GM18873 (cell line): ENCODE measurements at regions not wholly inside any gene's neighbourhood (a gene's known extent, or its start where the extent isn't known, plus 50 kb on each side); places are given as distances from the start of the nearest gene placed in this dataset.
A peak's percentile ranks its signal among the peaks of the same experiment; 100 is the strongest.

Source experiments
- ATAC-seq: cut with Tn5 transposase; IDR thresholded peaks from one replicate; pipeline ENCODE4 v1.9.1; 2021; ENCODE audit warnings: mild to moderate bottlenecking, moderate library complexity, moderate number of reproducible peaks; ENCODE audit not compliant: unreplicated experiment, low FRiP score

GRCh38 chr12:91819132-91819447 is 326.6 kb downstream of the BTG1 start:
- ATAC-seq: no peak

GRCh38 chr12:91818227-91819131 is 327.2 kb downstream of the BTG1 start:
- no peak for ATAC-seq

- ATAC-seq: no peak
These were observed 328.1 kb downstream of the BTG1 start for GRCh38 chr12:91817517-91817916.

- no peak for ATAC-seq
These were observed 331.9 kb downstream of the BTG1 start for GRCh38 chr12:91813701-91814100.

DNA sequence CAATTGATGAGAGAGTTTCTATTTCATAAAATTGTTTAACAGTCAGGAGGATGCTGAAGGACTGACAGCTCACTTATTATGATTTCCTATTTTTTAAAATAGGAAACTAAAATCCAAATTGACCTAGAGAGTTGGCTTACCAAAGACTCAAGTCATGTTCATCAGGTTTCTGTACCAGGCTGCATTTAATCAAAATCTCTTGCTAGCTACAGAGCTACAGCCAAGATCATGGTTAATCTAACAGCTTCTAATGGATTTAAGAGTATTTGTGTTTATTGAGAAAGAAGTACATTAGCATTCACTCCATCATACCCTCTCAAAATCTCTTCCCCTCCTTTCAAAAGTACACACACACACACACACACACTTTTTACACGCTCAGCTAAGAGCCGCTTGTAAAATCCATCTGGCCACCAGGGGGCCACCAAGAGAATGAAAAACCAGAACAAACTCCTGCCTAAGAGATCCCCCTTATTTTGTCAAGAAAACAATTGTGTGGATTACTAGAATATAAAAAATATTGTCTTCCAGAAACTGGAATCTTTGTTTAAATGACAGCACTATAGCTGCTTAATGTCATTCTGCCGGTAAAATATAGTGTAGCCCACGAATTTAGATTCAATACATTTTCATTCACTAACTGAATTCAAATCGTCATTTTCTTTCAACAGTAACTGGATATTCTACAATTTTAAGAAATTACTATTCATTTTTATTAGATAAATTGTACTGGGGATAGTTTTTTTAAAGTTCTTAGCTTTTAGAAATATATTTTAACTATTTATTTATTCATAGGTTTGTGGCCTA is 334.0 kb downstream of the BTG1 start:
- peak; percentile 62 for ATAC-seq

DNA sequence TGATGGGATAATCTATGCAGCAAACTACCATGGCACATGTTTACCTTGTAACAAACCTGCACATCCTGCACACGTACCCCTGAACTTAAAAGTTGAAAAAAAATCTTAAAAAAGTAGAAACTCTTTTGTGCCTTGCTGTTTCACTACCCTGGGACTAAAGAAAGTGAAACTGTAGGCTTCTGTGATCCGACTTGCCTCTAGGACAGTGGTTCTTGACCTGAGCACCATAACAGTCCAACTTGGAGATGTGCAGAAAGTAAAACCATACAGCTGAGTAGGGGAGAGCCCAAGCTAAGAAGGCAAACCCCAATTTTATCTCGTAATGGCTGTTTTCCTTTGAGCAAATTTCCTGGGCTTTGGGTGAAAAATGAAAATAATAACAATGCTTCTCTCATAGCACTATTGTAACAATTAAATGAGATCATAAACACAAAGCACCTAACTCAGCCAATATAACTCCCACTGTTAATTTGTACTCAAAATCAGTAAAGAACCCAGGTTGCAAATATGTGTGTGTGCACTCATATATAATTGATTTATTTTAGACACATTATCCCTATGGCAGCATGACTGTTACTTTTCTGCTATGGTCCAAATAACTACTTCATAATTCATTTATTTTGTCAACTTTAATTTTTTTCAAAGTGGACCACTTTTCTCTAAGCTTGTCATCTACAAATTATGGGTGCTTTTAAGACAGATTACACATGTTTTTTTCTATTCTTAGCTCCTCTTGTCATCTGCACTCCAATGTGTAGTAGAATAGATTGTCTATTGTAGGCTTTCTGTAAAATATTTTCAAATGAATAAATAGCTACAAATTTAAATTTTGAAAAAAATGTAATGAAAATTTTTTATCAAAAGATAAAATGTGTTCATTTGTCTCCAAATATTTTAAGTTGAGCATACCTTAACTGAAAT is 334.9 kb downstream of the BTG1 start:
- no peak for ATAC-seq

GRCh38 chr12:91810077-91810476 is 335.6 kb downstream of the BTG1 start:
- no peak for ATAC-seq

DNA sequence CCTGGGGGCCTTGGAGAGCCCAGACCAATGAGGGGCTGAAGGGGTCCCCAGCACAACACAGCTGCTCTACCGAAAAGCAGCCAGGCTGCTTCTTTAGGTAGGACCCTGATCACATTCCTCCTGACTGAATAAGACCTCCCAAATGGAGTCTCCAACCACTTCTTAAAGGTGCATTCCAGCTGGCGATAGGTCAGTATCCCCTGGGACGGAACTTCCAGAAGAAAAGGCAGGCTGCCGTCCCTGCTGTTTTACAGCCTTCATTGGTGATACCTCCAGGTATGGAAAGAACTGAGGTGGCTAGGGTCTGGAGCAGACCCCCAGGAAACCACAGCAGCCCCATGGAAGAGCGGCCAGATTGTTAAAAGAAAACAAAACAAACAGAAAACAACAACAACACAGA is 340.6 kb downstream of the BTG1 start:
- no peak for ATAC-seq

- ATAC-seq: no peak
These were observed 341.1 kb downstream of the BTG1 start for GRCh38 chr12:91804533-91804932.

DNA sequence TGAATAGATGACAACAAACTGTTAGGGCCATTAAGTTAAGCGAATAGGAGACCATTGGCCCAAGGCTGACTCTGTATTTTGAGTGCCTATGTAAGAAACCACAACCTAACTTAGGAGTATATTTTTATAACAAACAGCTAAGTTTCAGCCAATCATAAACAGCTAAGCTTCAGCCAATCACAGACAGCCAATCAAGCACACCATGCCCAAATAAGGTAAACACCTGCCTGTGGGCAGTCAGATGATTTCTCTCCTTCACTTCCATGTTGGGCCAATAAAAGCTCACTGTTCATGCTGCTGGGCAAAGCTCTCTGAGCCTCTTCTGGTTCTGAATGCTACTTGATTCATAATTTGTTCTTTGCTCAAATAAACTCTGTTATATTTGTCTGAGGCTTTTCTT is 344.6 kb downstream of the BTG1 start:
- no peak for ATAC-seq

DNA sequence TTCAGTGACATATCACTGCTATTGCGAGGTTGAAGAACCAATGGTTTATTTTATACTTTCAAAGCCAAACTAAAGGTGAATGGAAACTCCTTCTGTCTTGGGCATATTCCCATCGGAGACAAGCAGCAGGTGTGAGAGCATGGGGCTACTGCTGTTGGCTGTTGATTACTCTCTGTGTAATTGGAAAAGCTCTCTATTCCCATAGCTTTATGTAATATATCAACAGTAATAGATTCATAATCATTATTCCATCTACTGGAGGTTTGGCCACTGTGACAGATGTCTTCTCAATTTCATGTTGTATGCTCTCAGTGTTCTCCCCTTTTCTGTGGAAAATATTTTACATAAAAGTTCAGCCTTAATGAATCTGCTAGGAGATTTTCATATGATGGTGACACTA is 352.0 kb downstream of the BTG1 start:
- no peak for ATAC-seq

- no peak for ATAC-seq
These were observed 353.0 kb downstream of the BTG1 start for GRCh38 chr12:91792597-91792996.

GRCh38 chr12:91786499-91787272 is 359.0 kb downstream of the BTG1 start:
- ATAC-seq: no peak

DNA sequence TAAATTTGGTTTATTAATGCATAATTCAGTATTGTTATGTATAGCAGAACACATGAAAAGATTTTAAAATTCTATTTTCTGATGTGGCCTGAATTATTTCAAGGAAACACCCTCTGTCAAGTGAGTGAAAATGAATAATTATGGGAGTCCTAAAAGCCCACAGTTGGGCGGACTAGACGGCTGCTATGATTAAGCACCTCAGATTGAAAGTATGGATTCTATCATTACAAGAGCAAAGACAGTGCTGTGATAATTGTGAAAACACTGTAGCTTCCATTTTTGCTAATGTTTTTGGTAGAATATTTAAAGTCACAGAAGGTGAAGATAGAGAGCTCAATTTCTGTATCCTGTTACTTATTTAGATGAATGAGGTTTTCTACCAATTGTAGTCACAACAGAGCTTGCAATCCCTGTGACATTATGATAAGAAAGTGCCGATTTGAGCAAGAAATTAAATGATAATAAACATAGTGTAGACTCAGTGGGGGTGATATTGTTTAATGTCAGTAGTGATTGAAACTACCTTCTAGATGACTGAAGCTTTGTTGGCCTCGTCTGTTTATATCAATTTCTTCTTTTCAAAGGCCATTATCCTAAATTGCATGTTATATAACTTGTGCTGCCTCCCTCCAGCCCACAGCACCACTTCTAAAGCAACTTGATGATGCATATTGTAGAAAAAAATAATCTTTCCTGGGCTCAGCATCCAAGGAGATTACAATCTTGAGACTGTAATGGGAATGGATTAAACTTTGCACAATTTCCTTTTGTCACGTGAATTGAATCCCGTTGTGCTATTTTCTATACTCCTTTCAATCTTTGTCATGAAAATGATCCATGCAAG is 359.8 kb downstream of the BTG1 start:
- ATAC-seq: no peak

- no peak for ATAC-seq
These were observed 364.5 kb downstream of the BTG1 start for GRCh38 chr12:91781114-91781513.

DNA sequence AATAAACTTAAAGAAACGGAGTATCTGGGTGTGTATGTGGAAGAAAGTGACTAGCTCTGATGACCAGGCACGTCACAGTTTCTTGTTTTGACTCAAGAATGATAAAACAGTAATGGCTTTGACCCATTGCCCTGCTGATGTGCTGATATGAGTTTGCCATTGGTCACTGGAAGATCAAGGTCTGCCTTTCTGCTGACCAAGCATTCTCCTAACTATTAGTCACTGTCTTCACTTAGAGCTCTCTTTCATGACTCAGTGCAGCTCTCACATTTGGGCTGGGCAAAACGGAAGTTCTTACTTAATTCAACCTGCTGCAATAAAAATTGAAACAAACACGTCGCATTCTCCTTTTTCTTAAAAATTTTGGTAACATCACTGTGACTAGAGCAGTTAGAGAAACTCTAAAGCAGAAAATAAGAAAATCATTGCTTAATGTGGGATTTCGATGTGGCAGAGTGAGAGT is 366.7 kb downstream of the BTG1 start:
- ATAC-seq: peak; percentile 98

- peak; percentile 43 for ATAC-seq
These were observed 367.4 kb downstream of the BTG1 start for GRCh38 chr12:91778091-91778832.

- ATAC-seq: no peak
These were observed 368.2 kb downstream of the BTG1 start for GRCh38 chr12:91777268-91777992.
